GM19238 (cell line): ENCODE measurements at regions not wholly inside any gene's neighbourhood (a gene's known extent, or its start where the extent isn't known, plus 50 kb on each side); places are given as distances from the start of the nearest gene placed in this dataset.
"Not testable (repeated sequence)": the region's sequence is repeated elsewhere in the genome, so short reads cannot be mapped to it uniquely, and the experiment has no call there.

Experiments used
- DNase-seq: peaks from one replicate; pipeline ENCODE4 v3.0.0; 2011; ENCODE audit warnings: low spot score; ENCODE audit not compliant: insufficient read length

DNA sequence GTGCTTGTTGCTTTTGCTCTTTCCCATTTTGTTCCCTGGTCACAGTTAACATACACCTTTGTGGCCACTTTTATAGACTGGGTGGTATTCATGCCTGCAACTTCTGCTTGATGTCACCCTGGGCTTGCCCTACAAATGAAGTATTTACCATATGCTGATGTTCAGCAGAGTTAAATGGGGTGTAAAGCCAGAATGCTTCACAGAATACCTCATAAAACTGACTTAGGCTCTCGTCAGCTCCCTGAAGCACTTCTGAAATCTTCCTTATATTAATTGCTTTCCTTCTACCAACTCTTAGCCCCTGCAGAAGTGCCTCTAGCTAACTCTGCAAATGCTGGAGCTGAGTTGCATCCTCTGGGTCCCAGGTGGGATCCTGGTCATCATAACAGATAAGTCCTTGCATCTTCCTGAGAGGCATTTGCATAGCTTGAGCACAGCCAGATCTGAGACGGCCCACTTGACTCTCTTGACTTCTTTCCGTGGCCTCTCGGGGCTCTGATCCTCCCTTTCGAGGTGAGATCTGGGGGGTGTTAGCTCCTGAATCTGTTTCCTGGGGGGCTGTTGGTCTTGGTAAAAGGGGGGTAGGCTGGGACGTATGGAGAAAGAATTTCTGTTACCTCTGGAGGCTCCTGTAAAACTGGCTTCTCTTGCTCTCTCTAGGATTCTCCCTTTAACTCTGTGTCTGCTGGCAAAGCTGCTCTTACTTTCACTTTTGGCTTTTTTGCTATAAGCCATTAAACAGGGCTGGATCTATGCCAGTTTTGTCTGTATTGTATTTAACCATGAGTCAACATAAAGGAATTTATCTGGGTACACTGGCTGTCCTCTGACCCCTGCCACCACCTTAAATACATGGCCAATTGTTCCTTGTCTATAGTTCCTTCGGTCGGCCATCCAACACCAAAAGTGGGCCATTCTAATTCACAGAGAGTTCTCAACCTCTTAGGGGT lies 223.0 kb upstream of the SYNCRIP start:
- peak; percentile 9 for DNase-seq

DNA sequence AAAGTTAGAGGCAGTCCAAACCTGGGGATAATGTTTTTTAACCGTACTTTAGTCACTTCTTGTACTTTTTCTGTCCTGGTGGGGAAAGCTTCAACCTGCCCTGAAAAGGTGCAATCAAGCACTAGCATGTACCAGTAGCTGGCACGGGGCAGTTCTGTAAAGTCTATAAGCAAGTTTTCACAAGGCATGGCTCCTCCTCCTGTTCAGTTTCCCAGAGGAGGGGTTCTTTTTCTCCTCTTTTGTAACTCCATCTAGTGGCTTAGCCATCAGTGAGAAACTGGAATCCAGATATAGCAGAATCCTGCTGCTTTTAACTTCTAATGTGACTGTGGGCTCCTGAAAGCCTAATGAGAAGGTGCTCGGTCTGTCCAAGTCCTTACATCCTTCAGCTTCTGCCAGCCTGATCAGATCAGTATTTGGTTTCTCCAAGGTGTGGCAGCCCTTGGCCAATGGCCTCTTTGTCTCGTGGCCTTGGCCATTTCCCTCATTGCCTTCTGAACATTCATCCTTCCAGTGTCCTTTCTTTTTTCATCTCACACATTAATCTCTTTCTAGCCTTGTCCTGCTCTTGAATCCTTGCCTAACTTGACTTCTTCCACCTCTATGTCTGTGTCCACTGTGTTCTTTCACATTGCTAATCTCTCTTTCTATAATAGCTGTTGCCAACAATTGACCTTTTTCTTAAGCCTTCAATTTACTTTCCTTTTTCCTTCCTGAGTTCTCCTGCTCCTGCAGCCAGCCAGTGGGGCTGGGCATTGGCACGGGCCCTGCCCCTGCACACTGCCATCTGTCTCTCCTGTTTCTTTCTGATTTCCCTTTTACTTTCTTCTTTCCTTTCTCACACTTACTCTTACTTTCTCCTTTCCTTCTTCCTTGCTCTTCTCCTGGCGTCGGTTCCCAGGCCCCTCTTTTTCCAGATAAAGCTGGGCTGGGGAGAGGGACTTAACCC lies 222.0 kb upstream of the SYNCRIP start:
- DNase-seq, result no peak

DNA sequence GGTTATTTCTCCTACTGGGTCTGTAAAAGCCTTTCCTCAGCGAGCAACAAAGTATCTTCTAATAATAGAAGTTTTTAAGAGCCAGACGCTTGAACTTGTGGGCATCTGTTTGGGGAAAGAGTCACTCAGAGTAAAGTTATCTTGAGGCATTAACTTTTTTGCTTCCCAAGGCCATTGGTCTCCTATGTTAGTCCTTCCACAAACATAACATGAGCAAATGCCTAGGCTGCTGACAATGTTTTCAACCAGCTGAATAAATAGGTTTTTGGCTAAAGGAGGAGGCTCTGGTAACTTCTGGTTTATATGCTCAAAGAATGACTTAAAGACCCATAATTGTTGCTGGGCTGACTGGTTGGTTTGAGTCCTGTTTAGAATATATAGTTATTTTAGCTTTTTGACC lies 213.5 kb upstream of the SYNCRIP start:
- no peak for DNase-seq

DNA sequence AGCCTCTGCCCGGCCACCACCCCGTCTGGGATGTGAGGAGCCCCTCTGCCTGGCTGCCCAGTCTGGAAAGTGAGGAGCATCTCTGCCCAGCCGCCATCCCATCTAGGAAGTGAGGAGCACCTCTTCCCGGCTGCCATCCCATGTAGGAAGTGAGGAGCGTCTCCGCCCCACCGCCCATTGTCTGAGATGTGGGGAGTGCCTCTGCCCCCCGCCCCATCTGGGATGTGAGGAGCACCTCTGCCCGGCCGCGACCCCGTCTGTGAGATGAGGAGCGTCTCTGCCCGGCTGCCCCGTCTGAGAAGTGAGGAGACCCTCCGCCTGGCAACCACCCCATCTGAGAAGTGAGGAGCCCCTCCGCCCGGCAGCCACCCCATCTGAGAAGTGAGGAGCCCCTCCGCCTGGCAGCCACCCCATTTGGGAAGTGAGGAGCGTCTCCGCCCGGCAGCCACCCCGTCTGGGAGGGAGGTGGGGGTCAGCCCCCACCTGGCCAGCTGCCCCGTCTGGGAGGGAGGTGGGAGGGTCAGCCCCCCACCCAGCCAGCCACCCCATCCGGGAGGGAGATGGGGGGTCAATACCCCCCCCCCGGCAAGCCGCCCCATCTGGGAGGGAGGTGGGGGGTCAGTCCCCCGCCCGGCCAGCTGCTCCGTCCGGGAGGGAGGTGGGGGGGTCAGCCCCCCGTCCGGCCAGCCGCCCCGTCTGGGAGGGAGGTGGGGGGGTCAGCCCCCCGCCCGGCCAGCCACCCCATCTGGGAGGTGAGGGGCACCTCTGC lies 195.8 kb upstream of the SYNCRIP start:
- not testable (repeated sequence) for DNase-seq

DNA sequence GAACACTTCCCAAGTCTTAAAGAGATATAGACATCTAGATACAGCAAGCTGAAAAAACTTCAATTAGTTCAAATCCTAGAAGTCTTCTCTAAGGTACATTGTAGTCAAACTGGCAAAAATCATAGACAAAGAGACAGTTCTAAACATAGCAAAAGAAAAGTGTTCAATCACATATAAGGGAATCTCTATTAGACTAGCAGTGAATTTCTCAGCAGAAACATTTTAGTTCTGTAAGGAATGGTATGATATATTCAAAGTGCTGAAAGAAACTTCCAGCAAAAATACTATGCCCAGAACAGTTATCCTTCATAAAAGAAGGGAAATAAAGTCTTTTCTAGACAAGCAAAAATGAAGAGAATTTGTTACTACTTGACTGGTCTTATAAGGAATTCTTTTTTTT lies 186.3 kb upstream of the SYNCRIP start:
- no peak for DNase-seq

DNA sequence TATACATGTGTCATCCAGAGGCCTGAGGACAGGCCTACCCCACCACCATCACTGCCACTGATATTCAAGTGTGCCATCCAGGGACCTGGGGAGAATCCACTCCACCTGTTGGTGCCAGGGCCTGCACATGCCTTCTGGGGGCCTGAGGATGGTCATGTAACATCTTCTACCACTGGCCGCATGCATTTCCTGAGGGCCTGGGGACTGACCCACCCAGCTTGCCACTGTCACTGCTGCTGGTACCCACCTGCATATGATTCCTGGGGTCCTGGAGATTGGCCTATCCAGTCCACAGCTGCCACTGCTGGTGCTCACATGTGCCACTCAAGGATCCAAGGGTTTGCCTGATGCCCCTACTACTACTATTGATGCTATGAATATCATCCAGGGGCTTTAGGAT lies 184.3 kb upstream of the SYNCRIP start:
- no peak for DNase-seq

DNA sequence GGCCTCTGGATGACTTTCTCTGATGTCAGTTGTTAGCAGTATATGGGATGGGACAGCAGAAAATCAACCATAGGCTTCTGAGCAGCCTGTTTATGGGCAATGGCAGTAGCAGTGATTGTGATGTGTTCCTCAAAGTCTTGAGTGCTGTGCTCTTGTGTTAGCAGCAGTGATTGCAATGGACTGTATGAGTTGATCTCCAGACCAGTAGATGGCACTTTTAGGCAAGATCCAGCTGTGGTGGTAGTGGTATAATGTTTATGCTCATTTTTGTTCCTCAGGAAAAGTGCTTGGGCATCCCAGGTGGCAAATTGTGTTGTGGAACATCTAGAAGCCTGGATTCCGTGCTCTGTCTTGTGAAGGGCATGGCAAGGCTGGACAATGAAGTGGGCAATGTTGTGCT lies 181.6 kb upstream of the SYNCRIP start:
- no peak for DNase-seq

DNA sequence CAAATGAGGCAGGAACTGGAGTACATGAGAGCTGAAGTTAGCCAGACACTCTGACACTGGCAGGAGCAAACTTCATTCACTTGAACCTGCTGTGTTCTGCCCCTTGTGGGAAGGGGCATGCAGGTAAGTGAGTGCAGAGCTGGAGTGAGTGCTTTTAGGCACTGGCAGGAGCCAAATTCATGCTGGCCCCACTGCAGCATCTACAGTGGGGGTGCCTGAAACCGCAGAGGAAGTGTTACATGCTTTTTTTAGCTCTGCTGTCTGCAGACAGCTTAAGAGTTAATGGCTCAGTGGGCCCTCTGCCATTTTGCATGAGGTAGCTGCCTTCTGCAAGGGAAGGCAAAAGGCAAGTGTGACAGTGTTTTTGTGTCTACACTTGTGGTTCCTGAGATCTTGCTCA lies 167.9 kb upstream of the SYNCRIP start:
- no peak for DNase-seq

DNA sequence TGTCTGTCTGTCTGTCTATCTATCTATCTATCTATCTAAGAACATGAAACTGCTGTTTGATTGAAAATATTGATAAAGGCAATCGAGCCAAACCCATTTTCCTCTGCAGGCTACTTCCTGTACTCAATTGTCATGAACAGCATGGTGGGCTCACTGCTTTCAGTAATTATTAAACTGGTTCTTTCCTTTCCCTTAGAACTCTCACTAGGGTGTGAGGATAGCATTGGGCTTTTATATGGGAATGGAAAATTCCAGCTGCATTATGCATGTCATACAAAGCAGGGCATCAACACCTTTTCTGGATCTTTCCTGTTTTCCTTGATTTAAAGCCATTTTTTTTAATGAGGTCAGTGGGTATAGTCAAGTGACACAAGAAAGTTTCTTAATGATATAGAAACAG lies 161.0 kb upstream of the SYNCRIP start:
- DNase-seq, result no peak

DNA sequence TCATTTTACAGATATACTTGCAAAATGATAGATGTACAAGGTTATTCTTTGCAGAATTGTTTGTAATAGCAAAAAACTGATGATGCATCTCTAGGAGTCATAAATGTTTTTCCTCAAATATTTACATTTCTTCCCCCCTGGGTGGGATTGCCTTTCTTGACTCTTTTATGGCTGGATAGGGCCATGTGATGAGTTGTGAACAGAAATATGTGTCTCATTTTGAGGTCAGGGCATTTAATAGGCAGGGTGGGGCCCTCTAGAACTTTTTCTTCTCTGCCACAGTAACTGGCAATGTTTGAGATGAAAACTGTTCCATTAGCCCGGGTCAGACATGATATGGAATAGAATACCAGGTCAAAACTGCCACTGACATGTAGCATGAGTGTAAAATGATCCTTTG lies 159.5 kb upstream of the SYNCRIP start:
- DNase-seq, result no peak

DNA sequence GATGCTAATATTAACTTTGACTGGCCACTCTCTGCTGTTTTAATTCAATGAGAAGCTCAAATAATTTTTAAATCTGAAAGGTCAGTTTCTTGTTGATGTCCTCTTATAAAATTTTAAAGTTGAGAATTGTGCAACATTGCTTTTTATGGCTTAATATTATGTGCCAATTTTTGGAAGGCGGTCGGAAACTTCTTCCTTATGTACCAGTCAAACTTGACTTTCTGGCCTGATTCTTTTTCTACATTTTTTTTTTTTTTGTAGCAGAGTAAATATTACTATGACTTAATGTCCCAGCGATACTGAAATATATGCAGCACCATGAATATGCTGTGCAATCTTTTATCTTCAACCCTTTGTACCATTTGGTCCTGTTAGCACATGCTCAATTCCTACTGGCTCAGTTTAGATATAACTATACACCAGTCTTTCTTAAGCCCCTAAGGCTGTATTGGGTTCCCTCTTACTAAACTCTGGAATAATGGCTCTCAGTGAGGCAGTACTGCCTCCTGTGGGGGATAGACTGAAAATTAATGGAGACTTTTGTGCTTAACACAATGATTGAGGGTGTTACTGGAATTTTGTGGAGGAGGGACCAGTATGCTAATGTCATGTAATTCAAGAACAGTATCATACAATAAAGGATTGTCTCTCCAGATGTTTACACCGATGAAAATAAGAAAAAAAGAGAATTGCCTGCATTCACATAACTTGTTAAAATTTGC lies 156.4 kb upstream of the SYNCRIP start:
- no peak for DNase-seq

DNA sequence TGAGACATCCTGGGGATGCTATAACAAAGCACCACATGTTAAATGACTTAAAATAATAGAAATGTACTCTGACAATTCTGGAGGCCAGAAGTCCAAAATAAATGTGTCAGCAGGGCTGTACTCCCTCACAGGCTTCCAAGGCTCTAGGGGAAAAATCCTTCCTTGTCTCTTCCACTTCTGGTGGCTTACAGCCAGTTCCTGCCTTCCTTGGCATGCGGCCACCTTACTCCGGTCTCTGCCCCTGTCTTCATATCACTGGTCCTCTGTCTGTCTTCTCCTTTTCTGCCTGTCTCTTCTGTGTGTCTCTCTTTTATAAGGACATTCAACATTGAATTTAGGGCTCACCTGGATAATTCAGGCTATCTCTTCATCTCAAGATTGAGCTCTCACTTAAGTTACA lies 155.3 kb upstream of the SYNCRIP start:
- DNase-seq, result no peak

DNA sequence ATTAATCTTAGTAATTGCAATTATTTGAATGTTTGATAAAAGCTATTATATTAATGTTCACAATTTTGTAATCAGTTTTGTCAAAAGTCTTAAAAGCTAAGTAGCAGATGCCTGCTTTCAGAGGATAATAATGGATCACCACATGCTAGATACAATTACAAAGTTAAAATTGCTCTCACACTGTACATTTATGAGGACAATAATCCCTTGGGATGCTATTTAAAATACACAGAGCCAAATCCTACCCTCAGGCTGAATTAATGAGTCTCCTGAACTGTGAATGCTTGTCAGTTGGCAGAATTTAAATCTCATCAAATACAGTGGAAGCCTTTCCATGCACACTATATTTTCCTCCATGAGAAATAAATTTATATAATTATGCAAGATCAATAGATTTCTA lies 153.3 kb upstream of the SYNCRIP start:
- no peak for DNase-seq

DNA sequence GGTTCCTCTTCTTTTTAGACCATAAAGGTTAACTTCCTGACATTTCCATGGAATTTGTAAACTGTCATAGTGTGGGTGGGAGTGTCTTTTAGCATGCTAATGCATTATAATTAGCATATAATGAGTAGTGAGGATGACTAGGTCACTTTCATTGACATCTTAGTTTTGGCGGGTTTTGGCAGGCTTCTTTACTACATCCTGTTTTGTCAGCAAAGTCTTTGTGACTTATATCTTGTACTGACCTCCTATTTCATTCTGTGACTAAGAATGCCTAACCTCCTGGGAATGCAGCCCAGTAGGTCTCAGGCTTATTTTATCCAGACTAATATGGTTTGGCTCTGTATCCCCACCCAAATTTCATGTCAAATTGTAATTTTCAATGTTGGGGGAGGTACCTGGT lies 149.6 kb upstream of the SYNCRIP start:
- no peak for DNase-seq

DNA sequence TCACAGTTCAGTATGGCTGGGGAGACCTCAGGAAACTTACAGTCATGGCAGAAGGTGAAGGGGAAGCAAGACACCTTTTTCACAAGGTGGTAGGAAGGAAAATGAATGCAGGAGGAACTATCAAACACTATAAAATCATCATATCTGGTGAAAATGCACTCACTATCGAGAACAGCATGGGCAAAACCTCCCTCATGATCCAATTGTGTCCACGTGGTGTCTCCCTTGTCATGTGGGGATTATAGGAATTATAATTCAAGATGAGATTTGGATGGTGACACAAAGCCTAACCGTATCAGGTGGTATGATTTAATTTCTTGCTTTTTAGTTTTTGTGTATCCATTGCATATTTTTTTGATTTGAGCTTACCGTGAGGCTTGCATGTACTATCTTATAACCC lies 133.2 kb upstream of the SYNCRIP start:
- no peak for DNase-seq

DNA sequence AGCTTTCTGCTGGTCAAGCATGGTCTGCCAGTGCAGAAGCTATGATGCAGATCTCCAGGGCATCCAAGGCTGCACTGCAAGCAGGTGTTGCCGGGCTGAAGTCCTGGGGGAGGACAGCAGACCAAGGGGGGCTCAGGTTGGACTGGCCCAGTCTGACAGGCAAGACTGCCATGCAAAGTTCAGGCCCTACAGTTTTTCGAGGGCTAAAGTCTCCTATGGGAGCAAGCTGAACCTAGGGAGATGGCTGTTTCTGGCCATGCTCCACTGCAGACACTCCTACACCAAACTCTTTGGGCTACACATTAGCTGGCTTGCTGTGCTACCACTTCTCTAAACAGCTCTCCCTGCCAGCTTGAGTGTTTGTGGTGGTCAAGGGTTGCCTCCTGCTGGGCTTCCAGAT lies 130.0 kb upstream of the SYNCRIP start:
- DNase-seq, result no peak

DNA sequence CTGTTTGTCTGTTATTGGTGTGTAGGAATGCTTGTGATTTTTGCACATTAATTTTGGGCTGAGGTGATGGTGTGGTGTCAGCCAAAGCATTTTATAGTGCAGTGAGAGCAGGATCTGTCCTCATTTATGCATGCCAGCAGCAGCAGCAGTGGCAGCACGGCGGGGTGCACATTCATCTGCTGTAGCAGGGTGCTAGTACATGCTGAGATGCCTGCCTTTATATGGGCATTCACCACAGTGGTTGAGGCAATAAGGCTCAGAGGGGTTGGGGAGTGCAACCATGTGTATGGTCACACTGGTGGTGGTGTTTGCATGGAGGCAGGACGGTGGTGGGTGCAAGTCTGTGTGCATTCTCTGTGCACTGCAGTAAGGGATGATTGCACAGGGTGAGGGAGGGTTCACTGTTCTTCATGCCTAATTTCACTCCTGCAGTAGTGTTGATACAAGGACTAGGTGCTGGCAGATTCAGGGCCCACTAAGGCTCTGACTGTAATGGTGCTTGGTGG lies 129.3 kb upstream of the SYNCRIP start:
- DNase-seq, result no peak

DNA sequence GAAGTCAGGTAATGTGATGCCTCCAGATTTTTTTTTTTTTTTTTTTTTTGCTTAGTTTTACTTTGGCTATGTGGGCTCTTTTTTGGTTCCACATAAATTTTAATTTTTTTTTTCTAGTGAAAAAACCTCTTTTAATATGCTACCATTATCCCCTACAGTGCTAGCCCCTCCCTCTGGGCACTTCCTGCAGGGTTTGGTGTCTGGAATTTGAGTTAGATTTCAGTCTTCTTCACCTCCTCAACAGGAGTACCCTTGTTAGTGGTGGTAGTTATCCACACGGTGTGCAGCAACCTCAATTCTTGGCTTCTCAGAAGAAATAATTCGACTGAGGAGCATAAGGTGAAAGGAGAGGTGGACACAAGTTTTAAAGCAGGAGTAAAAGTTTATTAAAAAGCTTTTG lies 128.8 kb upstream of the SYNCRIP start:
- no peak for DNase-seq

DNA sequence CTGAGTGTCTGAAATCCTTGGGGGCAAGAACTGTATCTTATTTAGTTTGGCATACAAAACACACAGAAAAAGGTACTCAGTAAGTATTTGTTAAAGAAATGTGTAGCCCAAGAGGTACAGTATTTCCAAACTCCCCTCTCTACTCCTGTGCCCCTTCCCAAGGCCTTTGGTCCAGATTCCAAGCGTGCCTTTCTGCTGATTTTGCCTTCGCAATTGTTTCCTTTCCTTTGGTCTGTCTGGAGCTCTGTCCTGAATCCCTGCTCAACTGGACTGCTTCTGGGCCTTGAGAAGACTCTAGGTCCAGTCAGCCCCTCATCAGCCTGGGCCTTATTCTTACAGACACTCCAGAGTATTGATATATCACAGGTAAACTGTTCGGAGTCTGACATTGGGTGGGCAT lies 122.2 kb upstream of the SYNCRIP start:
- DNase-seq, result no peak

DNA sequence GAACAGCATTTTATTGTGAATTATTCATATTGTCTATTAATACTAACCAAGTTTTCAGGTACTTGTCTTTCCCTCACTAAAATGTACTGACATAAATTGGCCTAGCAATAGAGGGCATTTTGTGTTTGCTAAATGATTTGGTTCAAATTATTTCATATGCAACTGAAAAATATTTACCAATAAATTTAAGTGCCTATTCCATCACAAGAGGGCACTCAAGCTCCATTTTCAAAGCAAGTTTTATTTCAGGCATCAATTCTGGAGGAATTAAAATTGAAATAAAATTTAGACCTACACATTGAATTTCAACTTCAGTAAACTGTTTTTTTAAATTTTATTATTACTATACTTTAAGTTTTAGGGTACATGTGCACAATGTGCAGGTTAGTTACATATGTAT lies 114.3 kb upstream of the SYNCRIP start:
- DNase-seq, result no peak

DNA sequence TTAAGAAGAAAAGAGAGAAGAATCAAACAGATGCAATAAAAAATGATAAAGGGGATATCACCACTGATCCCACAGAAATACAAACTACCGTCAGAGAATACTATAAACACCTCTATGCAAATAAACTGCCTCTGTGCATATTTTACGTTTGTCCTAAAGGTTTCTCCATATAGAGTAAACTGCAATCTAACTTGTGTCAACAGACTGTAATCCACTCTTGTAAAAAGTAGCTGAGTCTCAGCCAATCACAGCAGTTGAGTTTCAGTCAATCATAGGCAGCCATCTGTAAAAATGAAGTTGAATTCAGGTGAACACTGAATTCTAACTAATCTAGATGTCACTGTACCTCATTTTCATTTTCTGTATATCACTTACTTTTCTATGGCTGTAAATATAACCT lies 112.2 kb upstream of the SYNCRIP start:
- no peak for DNase-seq
